ENCODE measurements at regions not wholly inside any gene's neighbourhood (a gene's known extent, or its start where the extent isn't known, plus 50 kb on each side); places are given as distances from the start of the nearest gene placed in this dataset.

DNA sequence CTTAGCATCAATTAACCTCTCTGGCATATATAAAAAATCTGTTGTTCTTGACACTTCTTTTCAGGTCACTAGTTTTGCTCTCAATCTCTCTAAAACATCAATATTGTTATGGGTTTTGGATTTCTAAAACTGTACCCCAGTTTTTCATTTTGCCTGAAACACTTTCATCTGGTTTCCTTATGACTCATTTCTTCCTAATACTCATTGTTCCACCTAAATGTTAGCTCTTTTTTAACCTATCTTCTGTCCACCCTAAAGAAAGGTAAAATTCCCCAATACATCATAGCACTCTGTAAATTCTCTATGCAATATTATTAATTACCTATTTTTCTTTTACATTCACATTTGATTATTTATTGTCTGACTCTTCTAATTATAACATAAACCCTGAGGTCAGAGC lies 575.5 kb upstream of the NDST4 start:
- TF ChIP-seq, protein P1, sequence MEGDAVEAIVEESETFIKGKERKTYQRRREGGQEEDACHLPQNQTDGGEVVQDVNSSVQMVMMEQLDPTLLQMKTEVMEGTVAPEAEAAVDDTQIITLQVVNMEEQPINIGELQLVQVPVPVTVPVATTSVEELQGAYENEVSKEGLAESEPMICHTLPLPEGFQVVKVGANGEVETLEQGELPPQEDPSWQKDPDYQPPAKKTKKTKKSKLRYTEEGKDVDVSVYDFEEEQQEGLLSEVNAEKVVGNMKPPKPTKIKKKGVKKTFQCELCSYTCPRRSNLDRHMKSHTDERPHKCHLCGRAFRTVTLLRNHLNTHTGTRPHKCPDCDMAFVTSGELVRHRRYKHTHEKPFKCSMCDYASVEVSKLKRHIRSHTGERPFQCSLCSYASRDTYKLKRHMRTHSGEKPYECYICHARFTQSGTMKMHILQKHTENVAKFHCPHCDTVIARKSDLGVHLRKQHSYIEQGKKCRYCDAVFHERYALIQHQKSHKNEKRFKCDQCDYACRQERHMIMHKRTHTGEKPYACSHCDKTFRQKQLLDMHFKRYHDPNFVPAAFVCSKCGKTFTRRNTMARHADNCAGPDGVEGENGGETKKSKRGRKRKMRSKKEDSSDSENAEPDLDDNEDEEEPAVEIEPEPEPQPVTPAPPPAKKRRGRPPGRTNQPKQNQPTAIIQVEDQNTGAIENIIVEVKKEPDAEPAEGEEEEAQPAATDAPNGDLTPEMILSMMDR (IDR thresholded peaks at IDR 0.05; ENCODE audit: control extremely low read depth, extremely low read depth, low read depth, missing control alignments), result no peak
- no peak for DNase-seq (ENCODE audit: extremely low spot score)
- POLR2A ChIA-PET, result no interaction called here
- CTCF ChIA-PET, result interaction anchor here (1.2 kb wide), 1 partner anchor 11 kb away, joined by 4 read pairs; no protein-coding TSS in a partner anchor

DNA sequence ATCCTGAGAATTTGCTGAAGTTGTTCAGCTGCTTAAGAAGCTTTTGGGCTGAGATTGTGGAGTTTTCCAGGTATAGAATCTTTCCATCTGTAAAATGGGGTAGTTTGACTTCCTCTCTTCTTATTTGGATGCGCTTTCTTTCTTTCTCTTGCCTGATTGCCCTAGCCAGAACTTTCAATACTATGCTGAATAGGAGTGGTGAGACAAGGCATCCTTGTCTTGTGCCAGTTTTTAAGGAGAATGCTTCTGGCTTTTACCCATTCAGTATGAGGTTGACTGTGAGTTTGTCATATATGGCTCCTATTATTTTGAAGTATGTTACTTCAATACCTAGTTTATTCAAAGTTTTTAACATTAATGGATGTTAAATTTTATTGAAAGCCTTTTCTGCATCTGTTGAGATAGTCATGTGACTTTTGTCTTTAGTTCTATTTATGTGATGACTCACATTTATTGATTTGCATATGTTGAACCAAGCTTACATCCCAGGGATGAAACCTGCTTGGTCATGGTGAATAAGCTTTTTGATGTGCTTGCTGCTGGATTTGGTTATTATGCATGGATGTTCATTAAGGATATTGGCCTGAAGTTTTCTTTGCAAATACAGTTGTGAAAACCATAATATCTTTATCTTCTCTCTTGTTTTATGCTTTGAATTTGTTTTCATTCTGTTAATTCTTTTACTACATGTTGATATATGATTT lies 573.8 kb upstream of the NDST4 start:
- CTCF ChIA-PET, result no interaction called here
- POLR2A ChIA-PET, result no interaction called here
- TF ChIP-seq, protein P1 (IDR thresholded peaks at IDR 0.05; ENCODE audit: control extremely low read depth, extremely low read depth, low read depth, missing control alignments), result no peak
- no peak for DNase-seq (ENCODE audit: extremely low spot score)

DNA sequence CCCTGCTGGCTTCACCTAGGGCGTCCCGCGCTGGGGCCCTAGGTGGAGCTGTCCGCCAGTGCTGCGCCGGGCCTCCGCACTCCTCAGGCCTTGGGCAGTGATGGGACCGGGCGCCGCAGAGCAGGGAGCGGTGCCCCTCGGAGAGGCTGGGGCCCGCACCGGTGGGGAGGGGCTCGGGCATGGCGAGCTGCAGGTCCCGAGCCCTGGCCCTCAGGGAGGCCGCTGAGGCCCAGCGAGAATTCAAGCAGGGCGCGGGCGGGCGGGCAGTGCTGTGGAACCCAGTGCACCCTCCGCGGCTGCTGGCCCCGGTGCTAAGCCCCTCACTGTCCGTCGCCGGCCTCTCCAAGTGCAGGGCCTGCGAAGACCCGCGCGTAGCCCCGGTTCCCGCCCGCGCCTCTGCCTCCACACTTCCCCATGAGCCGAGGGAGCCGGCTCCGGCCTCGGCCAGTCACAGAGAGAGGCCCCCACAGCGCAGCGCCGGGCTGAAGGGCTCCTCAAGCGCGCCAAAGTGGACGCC lies 565.1 kb upstream of the NDST4 start:
- ChIA-PET CTCF (interaction anchor here (0.8 kb wide), 1 partner anchor 59 kb away, joined by 3 read pairs; no protein-coding TSS in a partner anchor), POLR2A (no interaction called here)
- TF ChIP-seq, protein P1 (IDR thresholded peaks at IDR 0.05; ENCODE audit: control extremely low read depth, extremely low read depth, low read depth, missing control alignments), result no peak
- no peak for DNase-seq (ENCODE audit: extremely low spot score)

DNA sequence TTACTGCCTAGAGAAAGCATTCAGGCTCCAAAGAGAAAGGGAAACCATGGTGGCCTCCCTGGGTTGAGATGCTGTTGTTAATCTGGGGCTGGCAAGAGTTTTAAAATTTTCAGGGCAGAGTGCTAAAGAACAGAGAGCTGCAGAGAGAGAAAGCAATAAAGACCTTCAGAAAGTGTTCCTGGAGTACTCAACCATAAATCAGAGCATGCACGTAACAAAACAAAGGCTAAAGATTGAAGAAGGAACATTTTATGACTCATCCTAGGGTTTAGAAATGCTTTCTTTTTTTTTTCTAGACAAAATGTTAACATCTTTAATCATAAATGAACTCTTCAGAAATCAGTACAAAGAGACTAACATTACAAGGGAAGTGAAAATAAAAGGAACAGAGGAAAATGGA lies 562.3 kb upstream of the NDST4 start:
- ChIA-PET CTCF (no interaction called here), POLR2A (no interaction called here)
- no peak for DNase-seq (ENCODE audit: extremely low spot score)
- TF ChIP-seq, protein P1 (IDR thresholded peaks at IDR 0.05; ENCODE audit: control extremely low read depth, extremely low read depth, low read depth, missing control alignments), result no peak

DNA sequence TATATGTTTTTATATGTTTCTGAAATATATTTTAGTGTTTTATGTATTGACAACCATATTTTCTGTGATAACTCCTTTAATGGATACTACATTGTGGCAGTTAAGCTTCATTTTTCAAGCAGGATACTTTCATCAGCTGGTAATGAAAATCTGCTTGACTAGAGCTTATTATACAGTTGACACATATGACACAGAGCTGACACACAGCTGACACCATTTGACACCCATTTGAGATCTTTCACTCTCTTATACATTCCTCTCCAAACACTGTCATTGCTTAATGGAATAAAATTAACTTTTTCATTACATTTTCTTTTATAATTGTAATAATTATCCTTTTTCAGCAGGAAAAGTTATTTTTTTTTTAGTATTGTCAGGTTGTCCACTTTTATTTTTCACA lies 561.1 kb upstream of the NDST4 start:
- TF ChIP-seq, protein P1 (IDR thresholded peaks at IDR 0.05; ENCODE audit: control extremely low read depth, extremely low read depth, low read depth, missing control alignments), result no peak
- CTCF ChIA-PET, result interaction anchor here (1.2 to 2.0 kb wide), 2 partner anchors 10 to 13 kb away, joined by 3 to 7 read pairs; no protein-coding TSS in a partner anchor
- DNase-seq (ENCODE audit: extremely low spot score), result no peak
- POLR2A ChIA-PET, result no interaction called here

DNA sequence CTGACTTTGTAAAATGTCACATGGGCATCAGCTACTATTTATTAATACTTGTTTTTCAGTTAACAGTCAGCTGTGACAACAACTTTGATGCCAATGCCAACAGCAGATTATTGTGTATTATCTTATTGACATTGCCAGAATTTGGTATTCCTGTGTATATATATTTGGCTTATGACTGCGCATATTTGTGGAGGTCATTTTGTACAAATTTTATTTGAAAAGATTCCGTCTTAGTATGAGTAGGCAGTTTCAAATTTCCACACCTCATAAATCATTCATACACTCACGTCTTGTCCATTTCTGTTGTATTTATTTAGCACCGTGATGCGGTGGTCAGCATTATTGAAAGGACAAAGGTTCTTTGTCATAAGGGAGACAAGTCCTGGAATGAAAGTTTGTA lies 558.2 kb upstream of the NDST4 start:
- ChIA-PET POLR2A (no interaction called here), CTCF (no interaction called here)
- DNase-seq (ENCODE audit: extremely low spot score), result no peak
- TF ChIP-seq, protein P1 (IDR thresholded peaks at IDR 0.05; ENCODE audit: control extremely low read depth, extremely low read depth, low read depth, missing control alignments), result no peak

Measured in GM10248 (cell line).